ENCODE measurements at regions not wholly inside any gene's neighbourhood (a gene's known extent, or its start where the extent isn't known, plus 50 kb on each side); places are given as distances from the start of the nearest gene placed in this dataset.

DNA sequence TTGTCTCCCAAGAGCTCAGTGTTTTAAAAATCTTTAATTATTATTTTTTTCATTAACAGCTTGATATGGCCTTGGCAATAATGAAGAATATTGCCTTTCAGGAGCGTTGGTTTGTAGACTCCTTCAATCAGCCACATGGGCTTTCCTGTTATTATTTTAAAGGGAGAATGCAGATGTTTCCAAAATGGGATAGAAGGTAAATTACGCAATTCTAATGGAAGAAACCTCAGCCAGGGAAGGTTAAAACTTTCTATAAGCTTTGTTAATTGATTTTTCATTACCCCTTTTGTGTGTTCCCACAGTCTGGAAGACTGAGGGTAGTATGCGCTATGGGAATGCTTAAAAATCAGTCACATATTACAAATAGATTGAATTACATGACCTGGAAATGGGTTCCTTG lies 188.4 kb upstream of the NAV3 start:
- H3K4me1 ChIP-seq (ENCODE audit: control insufficient read depth in 5 of 5, insufficient read depth in 5 of 5, low read length in 5 of 5), result peaks cover 0 to 3% (median 0%) of the 10 kb centered on the region in 5 donors

DNA sequence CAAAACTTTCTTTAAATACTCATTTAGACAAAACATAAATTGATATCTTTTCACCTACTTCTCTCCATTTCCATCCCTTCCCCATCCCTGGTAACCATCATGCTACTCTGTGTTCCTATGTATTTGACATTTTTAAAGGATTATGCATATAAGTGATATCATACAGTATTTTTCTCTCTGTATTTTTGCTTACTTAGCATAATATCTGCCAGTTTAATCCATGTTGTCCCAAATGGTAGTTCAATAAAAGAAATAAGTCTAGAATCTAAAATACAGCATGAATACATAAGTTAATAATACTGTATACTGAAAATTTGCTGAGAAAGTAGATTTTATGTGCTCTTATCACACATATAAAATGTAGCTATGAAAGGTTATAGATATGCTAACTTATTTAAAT lies 190.3 kb upstream of the NAV3 start:
- H3K36me3 ChIP-seq (ENCODE audit: control insufficient read depth in 5 of 5, insufficient read depth in 5 of 5, low read length in 5 of 5), result no peaks in the 10 kb centered on the region
- no peaks in the 10 kb centered on the region for H3K27me3 ChIP-seq (ENCODE audit: control insufficient read depth in 5 of 5, insufficient read depth in 4 of 5, low read length in 5 of 5)
- no peak overlapping the region for H3K4me3 ChIP-seq (ENCODE audit: low read depth in 1 of 5, low read length in 5 of 5)
- no peak overlapping the region for H3K9ac ChIP-seq (ENCODE audit: low read length in 5 of 5)
- no peak overlapping the region for H3K27ac ChIP-seq (ENCODE audit: low read depth, low read length)
- no peaks in the 10 kb centered on the region for H3K9me3 ChIP-seq (ENCODE audit: control insufficient read depth in 5 of 5, low read length in 5 of 5)
- H3K4me1 ChIP-seq (ENCODE audit: control insufficient read depth in 5 of 5, insufficient read depth in 5 of 5, low read length in 5 of 5), result no peaks in the 10 kb centered on the region

More for the DNA sequence above, 188.4 kb upstream of the NAV3 start:
- no peak overlapping the region for H3K4me3 ChIP-seq (ENCODE audit: low read depth in 1 of 5, low read length in 5 of 5)
- H3K27me3 ChIP-seq (ENCODE audit: control insufficient read depth in 5 of 5, insufficient read depth in 4 of 5, low read length in 5 of 5), result no peaks in the 10 kb centered on the region
- H3K36me3 ChIP-seq (ENCODE audit: control insufficient read depth in 5 of 5, insufficient read depth in 5 of 5, low read length in 5 of 5), result no peaks in the 10 kb centered on the region
- H3K27ac ChIP-seq (ENCODE audit: low read depth, low read length), result no peak overlapping the region
- H3K9ac ChIP-seq (ENCODE audit: low read length in 5 of 5), result no peak overlapping the region
- H3K9me3 ChIP-seq (ENCODE audit: control insufficient read depth in 5 of 5, low read length in 5 of 5), result no peaks in the 10 kb centered on the region

GRCh38 chr12:77630790-77631445 lies 199.8 kb upstream of the NAV3 start:
- peaks cover 0 to 2% (median 0%) of the 10 kb centered on the region in 5 donors for H3K9me3 ChIP-seq (ENCODE audit: control insufficient read depth in 5 of 5, low read length in 5 of 5)
- H3K4me3 ChIP-seq (ENCODE audit: low read depth in 1 of 5, low read length in 5 of 5), result no peak overlapping the region
- no peak overlapping the region for H3K27ac ChIP-seq (ENCODE audit: low read depth, low read length)
- no peak overlapping the region for H3K9ac ChIP-seq (ENCODE audit: low read length in 5 of 5)
- H3K27me3 ChIP-seq (ENCODE audit: control insufficient read depth in 5 of 5, insufficient read depth in 4 of 5, low read length in 5 of 5), result no peaks in the 10 kb centered on the region
- no peaks in the 10 kb centered on the region for H3K36me3 ChIP-seq (ENCODE audit: control insufficient read depth in 5 of 5, insufficient read depth in 5 of 5, low read length in 5 of 5)
- H3K4me1 ChIP-seq (ENCODE audit: control insufficient read depth in 5 of 5, insufficient read depth in 5 of 5, low read length in 5 of 5), result no peaks in the 10 kb centered on the region

DNA sequence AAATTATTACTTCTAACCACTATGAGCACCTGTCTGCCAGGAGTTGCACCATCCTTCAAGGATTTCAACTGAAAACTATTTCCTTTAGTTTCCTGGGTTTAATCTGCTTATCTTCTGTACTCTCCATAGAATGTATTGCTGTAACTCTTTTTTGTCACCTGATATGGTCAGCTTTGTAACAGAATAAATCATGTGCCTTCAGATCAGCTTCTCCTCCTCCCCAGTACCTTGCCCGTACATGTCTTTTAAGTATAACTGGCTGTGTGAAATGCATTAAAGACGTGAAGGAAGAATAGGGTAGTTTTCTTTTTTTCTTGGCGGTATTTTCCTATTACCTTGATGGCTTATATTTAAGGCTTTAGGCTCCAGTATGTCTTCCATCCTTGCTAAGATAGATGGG lies 200.3 kb upstream of the NAV3 start:
- H3K9me3 ChIP-seq (ENCODE audit: control insufficient read depth in 5 of 5, low read length in 5 of 5), result peaks cover 0 to 2% (median 0%) of the 10 kb centered on the region in 5 donors

DNA sequence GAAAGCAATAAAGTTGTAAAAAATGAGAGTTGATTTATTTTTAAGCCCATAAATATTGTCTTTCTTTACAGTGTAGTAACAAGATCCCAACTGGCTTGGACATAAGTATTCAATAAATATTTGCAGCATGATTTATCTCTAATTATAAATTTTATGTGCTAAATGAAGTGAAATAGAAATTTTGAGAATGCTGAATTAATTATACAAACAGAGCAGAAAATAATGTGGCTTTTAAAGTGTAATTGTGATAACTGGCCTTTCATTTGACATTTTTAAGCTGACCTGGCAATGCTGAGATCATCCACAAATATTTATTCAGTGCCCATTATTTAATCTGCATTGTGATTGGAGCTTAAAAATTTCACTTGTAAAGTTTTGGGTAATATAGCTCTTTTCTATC lies 201.6 kb upstream of the NAV3 start:
- Histone ChIP-seq H3K9me3 (ENCODE audit: control insufficient read depth in 5 of 5, low read length in 5 of 5) (peaks cover 0 to 2% (median 0%) of the 10 kb centered on the region in 5 donors), H3K27me3 (ENCODE audit: control insufficient read depth in 5 of 5, insufficient read depth in 4 of 5, low read length in 5 of 5) (no peaks in the 10 kb centered on the region), H3K27ac (ENCODE audit: low read depth, low read length) (no peak overlapping the region), H3K9ac (ENCODE audit: low read length in 5 of 5) (no peak overlapping the region), H3K4me3 (ENCODE audit: low read depth in 1 of 5, low read length in 5 of 5) (no peak overlapping the region), H3K36me3 (ENCODE audit: control insufficient read depth in 5 of 5, insufficient read depth in 5 of 5, low read length in 5 of 5) (no peaks in the 10 kb centered on the region), H3K4me1 (ENCODE audit: control insufficient read depth in 5 of 5, insufficient read depth in 5 of 5, low read length in 5 of 5) (no peaks in the 10 kb centered on the region)

More for the DNA sequence above, 200.3 kb upstream of the NAV3 start:
- no peak overlapping the region for H3K4me3 ChIP-seq (ENCODE audit: low read depth in 1 of 5, low read length in 5 of 5)
- no peak overlapping the region for H3K9ac ChIP-seq (ENCODE audit: low read length in 5 of 5)
- no peaks in the 10 kb centered on the region for H3K36me3 ChIP-seq (ENCODE audit: control insufficient read depth in 5 of 5, insufficient read depth in 5 of 5, low read length in 5 of 5)
- H3K27ac ChIP-seq (ENCODE audit: low read depth, low read length), result no peak overlapping the region
- no peaks in the 10 kb centered on the region for H3K27me3 ChIP-seq (ENCODE audit: control insufficient read depth in 5 of 5, insufficient read depth in 4 of 5, low read length in 5 of 5)
- H3K4me1 ChIP-seq (ENCODE audit: control insufficient read depth in 5 of 5, insufficient read depth in 5 of 5, low read length in 5 of 5), result no peaks in the 10 kb centered on the region

- no peak overlapping the region for H3K9ac ChIP-seq (ENCODE audit: low read length in 5 of 5)
- no peak overlapping the region for H3K27ac ChIP-seq (ENCODE audit: low read depth, low read length)
- peaks cover 0 to 2% (median 0%) of the 10 kb centered on the region in 5 donors for H3K9me3 ChIP-seq (ENCODE audit: control insufficient read depth in 5 of 5, low read length in 5 of 5)
Observed at GRCh38 chr12:77625441-77625840, 205.3 kb upstream of the NAV3 start.

DNA sequence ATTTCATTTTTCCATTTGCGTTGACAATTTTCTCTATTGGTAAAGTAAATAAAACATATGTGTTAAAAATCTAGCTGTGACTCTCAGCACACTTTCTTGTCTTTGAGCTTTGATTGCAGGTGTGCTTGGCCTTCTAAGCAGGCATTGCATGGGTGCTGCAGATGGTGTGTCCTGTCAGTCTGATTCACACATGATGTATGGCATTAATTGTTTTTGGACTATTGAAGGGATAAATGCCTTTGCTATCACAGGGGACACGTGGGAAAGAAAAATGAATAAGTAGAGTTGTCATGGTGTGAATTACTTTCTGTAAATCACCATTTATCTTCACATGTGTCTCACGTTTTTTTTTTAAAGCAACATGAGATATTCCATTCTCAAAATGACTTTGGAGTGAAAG lies 211.3 kb upstream of the NAV3 start:
- H3K36me3 ChIP-seq (ENCODE audit: control insufficient read depth in 5 of 5, insufficient read depth in 5 of 5, low read length in 5 of 5), result no peaks in the 10 kb centered on the region
- no peak overlapping the region for H3K4me3 ChIP-seq (ENCODE audit: low read depth in 1 of 5, low read length in 5 of 5)
- no peaks in the 10 kb centered on the region for H3K4me1 ChIP-seq (ENCODE audit: control insufficient read depth in 5 of 5, insufficient read depth in 5 of 5, low read length in 5 of 5)
- no peak overlapping the region for H3K27ac ChIP-seq (ENCODE audit: low read depth, low read length)
- H3K9me3 ChIP-seq (ENCODE audit: control insufficient read depth in 5 of 5, low read length in 5 of 5), result peaks cover 0 to 11% (median 10%) of the 10 kb centered on the region in 5 donors
- H3K9ac ChIP-seq (ENCODE audit: low read length in 5 of 5), result no peak overlapping the region
- H3K27me3 ChIP-seq (ENCODE audit: control insufficient read depth in 5 of 5, insufficient read depth in 4 of 5, low read length in 5 of 5), result no peaks in the 10 kb centered on the region

More at GRCh38 chr12:77625441-77625840, 205.3 kb upstream of the NAV3 start:
- Histone ChIP-seq H3K36me3 (ENCODE audit: control insufficient read depth in 5 of 5, insufficient read depth in 5 of 5, low read length in 5 of 5) (no peaks in the 10 kb centered on the region), H3K4me3 (ENCODE audit: low read depth in 1 of 5, low read length in 5 of 5) (no peak overlapping the region), H3K4me1 (ENCODE audit: control insufficient read depth in 5 of 5, insufficient read depth in 5 of 5, low read length in 5 of 5) (no peaks in the 10 kb centered on the region), H3K27me3 (ENCODE audit: control insufficient read depth in 5 of 5, insufficient read depth in 4 of 5, low read length in 5 of 5) (no peaks in the 10 kb centered on the region)

- Histone ChIP-seq H3K27me3 (ENCODE audit: control insufficient read depth in 5 of 5, insufficient read depth in 4 of 5, low read length in 5 of 5) (no peaks in the 10 kb centered on the region), H3K27ac (ENCODE audit: low read depth, low read length) (no peak overlapping the region), H3K4me1 (ENCODE audit: control insufficient read depth in 5 of 5, insufficient read depth in 5 of 5, low read length in 5 of 5) (no peaks in the 10 kb centered on the region), H3K9me3 (ENCODE audit: control insufficient read depth in 5 of 5, low read length in 5 of 5) (peaks cover 0 to 11% (median 10%) of the 10 kb centered on the region in 5 donors), H3K9ac (ENCODE audit: low read length in 5 of 5) (no peak overlapping the region), H3K4me3 (ENCODE audit: low read depth in 1 of 5, low read length in 5 of 5) (peak overlapping the region in 1 of 5 donors; percentile 15), H3K36me3 (ENCODE audit: control insufficient read depth in 5 of 5, insufficient read depth in 5 of 5, low read length in 5 of 5) (no peaks in the 10 kb centered on the region)
Observed at GRCh38 chr12:77617818-77618217, 212.9 kb upstream of the NAV3 start.

DNA sequence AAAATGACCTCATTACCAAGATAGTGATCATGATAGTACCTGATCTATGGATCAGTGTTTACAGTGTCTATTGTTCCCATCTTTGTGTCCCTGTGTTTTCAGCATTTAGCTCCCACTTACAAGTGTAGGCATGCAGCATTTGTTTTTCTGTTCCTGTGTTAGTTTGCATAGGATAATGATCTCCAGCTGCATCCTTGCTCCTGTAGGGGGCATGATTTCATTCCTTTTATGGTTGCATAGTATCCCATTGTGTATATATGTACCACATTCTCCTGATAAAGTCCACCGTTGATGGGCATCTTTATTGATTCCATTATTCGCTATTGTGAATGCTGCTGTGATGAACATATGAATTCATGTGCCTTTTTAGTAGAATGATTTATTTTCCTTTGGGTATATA lies 215.4 kb upstream of the NAV3 start:
- no peaks in the 10 kb centered on the region for H3K4me1 ChIP-seq (ENCODE audit: control insufficient read depth in 5 of 5, insufficient read depth in 5 of 5, low read length in 5 of 5)
- H3K9ac ChIP-seq (ENCODE audit: low read length in 5 of 5), result no peak overlapping the region
- H3K4me3 ChIP-seq (ENCODE audit: low read depth in 1 of 5, low read length in 5 of 5), result no peak overlapping the region
- no peaks in the 10 kb centered on the region for H3K36me3 ChIP-seq (ENCODE audit: control insufficient read depth in 5 of 5, insufficient read depth in 5 of 5, low read length in 5 of 5)
- no peaks in the 10 kb centered on the region for H3K27me3 ChIP-seq (ENCODE audit: control insufficient read depth in 5 of 5, insufficient read depth in 4 of 5, low read length in 5 of 5)
- H3K9me3 ChIP-seq (ENCODE audit: control insufficient read depth in 5 of 5, low read length in 5 of 5), result peaks cover 0 to 11% (median 10%) of the 10 kb centered on the region in 5 donors
- H3K27ac ChIP-seq (ENCODE audit: low read depth, low read length), result no peak overlapping the region

- H3K4me1 ChIP-seq (ENCODE audit: control insufficient read depth in 5 of 5, insufficient read depth in 5 of 5, low read length in 5 of 5), result peaks cover 0 to 8% (median 0%) of the 10 kb centered on the region in 5 donors
- H3K27me3 ChIP-seq (ENCODE audit: control insufficient read depth in 5 of 5, insufficient read depth in 4 of 5, low read length in 5 of 5), result no peaks in the 10 kb centered on the region
- no peak overlapping the region for H3K4me3 ChIP-seq (ENCODE audit: low read depth in 1 of 5, low read length in 5 of 5)
- no peak overlapping the region for H3K27ac ChIP-seq (ENCODE audit: low read depth, low read length)
- no peaks in the 10 kb centered on the region for H3K36me3 ChIP-seq (ENCODE audit: control insufficient read depth in 5 of 5, insufficient read depth in 5 of 5, low read length in 5 of 5)
- peaks cover 0 to 11% (median 10%) of the 10 kb centered on the region in 5 donors for H3K9me3 ChIP-seq (ENCODE audit: control insufficient read depth in 5 of 5, low read length in 5 of 5)
- no peak overlapping the region for H3K9ac ChIP-seq (ENCODE audit: low read length in 5 of 5)
Observed at GRCh38 chr12:77613411-77613810, 217.3 kb upstream of the NAV3 start.
